ENCODE measurements at regions not wholly inside any gene's neighbourhood (a gene's known extent, or its start where the extent isn't known, plus 50 kb on each side); places are given as distances from the start of the nearest gene placed in this dataset.
A peak's percentile ranks its signal among the peaks of the same experiment; 100 is the strongest.

DNA sequence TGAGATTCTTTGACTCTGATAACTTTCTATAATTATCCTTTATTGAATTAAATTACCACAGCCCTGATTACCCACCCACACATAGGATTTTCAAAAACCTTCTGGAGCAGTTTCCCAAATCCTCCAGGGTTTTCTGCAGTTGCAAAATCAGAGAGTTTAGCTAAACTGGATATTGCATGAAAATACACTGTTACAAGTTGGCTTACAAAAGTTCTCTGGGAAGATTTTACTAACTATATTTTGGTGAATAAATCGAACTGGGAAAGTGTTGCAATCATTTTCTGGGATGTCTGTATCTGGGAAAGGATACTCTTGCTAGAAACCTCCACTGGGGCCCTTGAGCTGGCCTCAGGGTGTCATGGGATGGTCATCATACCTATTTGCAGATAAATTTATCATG, 97.6 kb upstream of the STMND1 start:
- DNase-seq (no peak), ATAC-seq (no peak)
- peaks cover under 1% of the 10 kb centered on the region for H3K4me1 ChIP-seq
- no peak overlapping the region for H3K4me3 ChIP-seq
- intact Hi-C loops (cut with DNase I), result no loop called here
- no peaks in the 10 kb centered on the region for H3K36me3 ChIP-seq
- H3K27me3 ChIP-seq, result no peaks in the 10 kb centered on the region
- TF ChIP-seq, protein P1, sequence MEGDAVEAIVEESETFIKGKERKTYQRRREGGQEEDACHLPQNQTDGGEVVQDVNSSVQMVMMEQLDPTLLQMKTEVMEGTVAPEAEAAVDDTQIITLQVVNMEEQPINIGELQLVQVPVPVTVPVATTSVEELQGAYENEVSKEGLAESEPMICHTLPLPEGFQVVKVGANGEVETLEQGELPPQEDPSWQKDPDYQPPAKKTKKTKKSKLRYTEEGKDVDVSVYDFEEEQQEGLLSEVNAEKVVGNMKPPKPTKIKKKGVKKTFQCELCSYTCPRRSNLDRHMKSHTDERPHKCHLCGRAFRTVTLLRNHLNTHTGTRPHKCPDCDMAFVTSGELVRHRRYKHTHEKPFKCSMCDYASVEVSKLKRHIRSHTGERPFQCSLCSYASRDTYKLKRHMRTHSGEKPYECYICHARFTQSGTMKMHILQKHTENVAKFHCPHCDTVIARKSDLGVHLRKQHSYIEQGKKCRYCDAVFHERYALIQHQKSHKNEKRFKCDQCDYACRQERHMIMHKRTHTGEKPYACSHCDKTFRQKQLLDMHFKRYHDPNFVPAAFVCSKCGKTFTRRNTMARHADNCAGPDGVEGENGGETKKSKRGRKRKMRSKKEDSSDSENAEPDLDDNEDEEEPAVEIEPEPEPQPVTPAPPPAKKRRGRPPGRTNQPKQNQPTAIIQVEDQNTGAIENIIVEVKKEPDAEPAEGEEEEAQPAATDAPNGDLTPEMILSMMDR (IDR thresholded peaks at IDR 0.05), result no peak
- no peaks in the 10 kb centered on the region for H3K9me3 ChIP-seq
- H3K27ac ChIP-seq, result no peak overlapping the region

- Histone ChIP-seq H3K27me3 (no peaks in the 10 kb centered on the region), H3K27ac (no peak overlapping the region), H3K4me1 (peaks cover 10% of the 10 kb centered on the region), H3K4me3 (no peak overlapping the region), H3K9me3 (no peaks in the 10 kb centered on the region), H3K36me3 (no peaks in the 10 kb centered on the region)
- intact Hi-C loops (cut with DNase I), result no loop called here
- DNase-seq (no peak), ATAC-seq (no peak)
- TF ChIP-seq, protein P1 (IDR thresholded peaks at IDR 0.05), result no peak
Observed at GRCh38 chr6:17002123-17002522, 99.7 kb upstream of the STMND1 start.

GRCh38 chr6:17001188-17001587, 100.7 kb upstream of the STMND1 start:
- no peak overlapping the region for H3K4me3 ChIP-seq
- H3K27ac ChIP-seq, result no peak overlapping the region
- H3K36me3 ChIP-seq, result no peaks in the 10 kb centered on the region
- H3K27me3 ChIP-seq, result no peaks in the 10 kb centered on the region
- intact Hi-C loops (cut with DNase I), result no loop called here
- TF ChIP-seq, protein P1 (IDR thresholded peaks at IDR 0.05), result no peak
- no peak for DNase-seq
- no peak for ATAC-seq
- H3K9me3 ChIP-seq, result no peaks in the 10 kb centered on the region
- H3K4me1 ChIP-seq, result peaks cover 10% of the 10 kb centered on the region

DNA sequence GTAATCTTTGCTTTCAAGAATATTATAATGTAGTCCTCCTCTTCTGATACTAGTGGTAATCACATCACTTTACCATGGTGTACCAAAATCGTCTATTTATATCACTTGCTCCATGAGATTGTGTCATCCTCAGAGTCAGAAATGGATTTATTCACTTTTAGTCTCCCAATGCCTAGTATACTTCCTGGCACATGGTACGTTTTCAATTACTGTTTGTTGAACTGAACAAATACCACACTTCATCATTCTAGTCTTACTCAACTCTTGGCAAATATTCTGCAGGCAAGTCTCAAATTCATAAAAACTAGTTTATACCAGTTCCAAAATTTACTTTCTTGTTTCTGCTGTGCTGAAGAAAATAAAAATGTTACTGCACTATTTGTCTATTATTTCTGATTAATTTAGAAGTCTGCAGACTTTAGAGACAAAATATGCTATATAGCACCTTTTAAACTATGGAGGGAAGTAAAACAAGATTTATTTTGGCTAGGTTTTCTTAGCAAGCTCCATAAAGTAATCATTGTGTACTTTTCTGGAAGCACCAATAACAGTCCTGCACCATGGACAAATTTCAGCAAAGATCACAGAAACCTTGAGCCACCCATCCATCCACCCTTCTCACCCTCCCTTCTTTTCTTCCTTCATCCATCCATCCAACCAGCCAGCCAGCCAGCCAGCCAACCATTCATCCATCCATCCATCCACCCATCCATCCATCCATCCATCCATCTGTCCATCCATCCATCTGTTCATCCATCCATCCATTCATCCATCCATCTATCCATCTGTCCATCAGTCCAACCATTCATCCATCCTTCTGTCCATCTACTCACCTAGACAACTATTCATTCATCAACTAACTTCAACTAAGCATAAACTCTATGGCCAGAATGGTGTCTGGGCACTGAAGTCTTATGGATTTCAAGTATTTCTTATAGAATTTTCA, 102.1 kb upstream of the STMND1 start:
- Histone ChIP-seq H3K9me3 (no peaks in the 10 kb centered on the region), H3K36me3 (no peaks in the 10 kb centered on the region), H3K27me3 (no peaks in the 10 kb centered on the region), H3K4me3 (no peak overlapping the region), H3K27ac (no peak overlapping the region), H3K4me1 (peaks cover 10% of the 10 kb centered on the region)
- intact Hi-C loops (cut with DNase I), result no loop called here
- peak; percentile 81 for ATAC-seq
- no peak for DNase-seq
- TF ChIP-seq, protein P1 (IDR thresholded peaks at IDR 0.05), result no peak

- peaks cover 10% of the 10 kb centered on the region for H3K4me1 ChIP-seq
- H3K4me3 ChIP-seq, result no peak overlapping the region
- intact Hi-C loops (cut with DNase I), result no loop called here
- DNase-seq, result no peak
- H3K27ac ChIP-seq, result no peak overlapping the region
- TF ChIP-seq, protein P1 (IDR thresholded peaks at IDR 0.05), result no peak
- no peaks in the 10 kb centered on the region for H3K27me3 ChIP-seq
- no peak for ATAC-seq
- H3K9me3 ChIP-seq, result no peaks in the 10 kb centered on the region
- no peaks in the 10 kb centered on the region for H3K36me3 ChIP-seq
Observed at GRCh38 chr6:16998461-16998860, 103.4 kb upstream of the STMND1 start.
